HG02642 (cell line): ENCODE measurements at regions not wholly inside any gene's neighbourhood (a gene's known extent, or its start where the extent isn't known, plus 50 kb on each side); places are given as distances from the start of the nearest gene placed in this dataset.

Source experiments
- ATAC-seq: cut with Tn5 transposase; IDR thresholded peaks from one replicate; pipeline ENCODE4 v1.9.1; 2021; ENCODE audit warnings: mild to moderate bottlenecking; ENCODE audit not compliant: unreplicated experiment, poor library complexity

GRCh38 chr7:127447326-127447945 lies 54.9 kb upstream of the ZNF800 start:
- peak; percentile 100 for ATAC-seq

- ATAC-seq, result no peak
These were observed 54.3 kb upstream of the ZNF800 start for GRCh38 chr7:127446842-127447241.
